ENCODE measurements at regions not wholly inside any gene's neighbourhood (a gene's known extent, or its start where the extent isn't known, plus 50 kb on each side); places are given as distances from the start of the nearest gene placed in this dataset.
"Not testable (repeated sequence)": the region's sequence is repeated elsewhere in the genome, so short reads cannot be mapped to it uniquely, and the experiment has no call there.

GRCh38 chr14:84926656-84927055, 603.3 kb upstream of the FLRT2 start:
- in situ Hi-C loops (cut with HindIII; ENCODE audit: low pct_ligation_motif_present, low pct_unique_long_range_greater_than_20kb, low sequenced_read_pairs), result no loop called here
- no peak for DNase-seq

GRCh38 chr14:84927096-84927827, 602.7 kb upstream of the FLRT2 start:
- no peak for DNase-seq

GRCh38 chr14:84929086-84929485, 600.9 kb upstream of the FLRT2 start:
- in situ Hi-C loops (cut with HindIII; ENCODE audit: low pct_ligation_motif_present, low pct_unique_long_range_greater_than_20kb, low sequenced_read_pairs), result no loop called here
- no peak for DNase-seq

More at GRCh38 chr14:84927096-84927827, 602.7 kb upstream of the FLRT2 start:
- in situ Hi-C loops (cut with HindIII; ENCODE audit: low pct_ligation_motif_present, low pct_unique_long_range_greater_than_20kb, low sequenced_read_pairs), result no loop called here

GRCh38 chr14:84929834-84930233, 600.1 kb upstream of the FLRT2 start:
- no peak for DNase-seq
- in situ Hi-C loops (cut with HindIII; ENCODE audit: low pct_ligation_motif_present, low pct_unique_long_range_greater_than_20kb, low sequenced_read_pairs), result no loop called here

GRCh38 chr14:84937016-84937415, 592.9 kb upstream of the FLRT2 start:
- in situ Hi-C loops (cut with HindIII; ENCODE audit: low pct_ligation_motif_present, low pct_unique_long_range_greater_than_20kb, low sequenced_read_pairs), result no loop called here
- no peak for DNase-seq

- DNase-seq, result no peak
- in situ Hi-C loops (cut with HindIII; ENCODE audit: low pct_ligation_motif_present, low pct_unique_long_range_greater_than_20kb, low sequenced_read_pairs), result no loop called here
These were observed 592.5 kb upstream of the FLRT2 start for GRCh38 chr14:84937449-84937848.

- in situ Hi-C loops (cut with HindIII; ENCODE audit: low pct_ligation_motif_present, low pct_unique_long_range_greater_than_20kb, low sequenced_read_pairs); DNase-seq: not testable (repeated sequence)
These were observed 585.0 kb upstream of the FLRT2 start for GRCh38 chr14:84944901-84945300.

- DNase-seq, result no peak
- in situ Hi-C loops (cut with HindIII; ENCODE audit: low pct_ligation_motif_present, low pct_unique_long_range_greater_than_20kb, low sequenced_read_pairs), result no loop called here
These were observed 570.0 kb upstream of the FLRT2 start for GRCh38 chr14:84959851-84960520.

GRCh38 chr14:84961637-84962036, 568.3 kb upstream of the FLRT2 start:
- DNase-seq, result no peak

GRCh38 chr14:84963518-84963917, 566.4 kb upstream of the FLRT2 start:
- DNase-seq, result no peak
- in situ Hi-C loops (cut with HindIII; ENCODE audit: low pct_ligation_motif_present, low pct_unique_long_range_greater_than_20kb, low sequenced_read_pairs), result no loop called here

More at GRCh38 chr14:84961637-84962036, 568.3 kb upstream of the FLRT2 start:
- in situ Hi-C loops (cut with HindIII; ENCODE audit: low pct_ligation_motif_present, low pct_unique_long_range_greater_than_20kb, low sequenced_read_pairs), result no loop called here

GRCh38 chr14:84965279-84965678, 564.7 kb upstream of the FLRT2 start:
- in situ Hi-C loops (cut with HindIII; ENCODE audit: low pct_ligation_motif_present, low pct_unique_long_range_greater_than_20kb, low sequenced_read_pairs), result no loop called here
- DNase-seq, result no peak

- in situ Hi-C loops (cut with HindIII; ENCODE audit: low pct_ligation_motif_present, low pct_unique_long_range_greater_than_20kb, low sequenced_read_pairs), result no loop called here
- DNase-seq, result no peak
These were observed 560.4 kb upstream of the FLRT2 start for GRCh38 chr14:84969501-84969900.

- in situ Hi-C loops (cut with HindIII; ENCODE audit: low pct_ligation_motif_present, low pct_unique_long_range_greater_than_20kb, low sequenced_read_pairs), result no loop called here
- no peak for DNase-seq
These were observed 554.6 kb upstream of the FLRT2 start for GRCh38 chr14:84975241-84975902.

GRCh38 chr14:84976805-84977204, 553.1 kb upstream of the FLRT2 start:
- no peak for DNase-seq
- in situ Hi-C loops (cut with HindIII; ENCODE audit: low pct_ligation_motif_present, low pct_unique_long_range_greater_than_20kb, low sequenced_read_pairs), result no loop called here

- in situ Hi-C loops (cut with HindIII; ENCODE audit: low pct_ligation_motif_present, low pct_unique_long_range_greater_than_20kb, low sequenced_read_pairs), result no loop called here
- no peak for DNase-seq
These were observed 542.9 kb upstream of the FLRT2 start for GRCh38 chr14:84987042-84987441.

GRCh38 chr14:84988357-84988756, 541.6 kb upstream of the FLRT2 start:
- in situ Hi-C loops (cut with HindIII; ENCODE audit: low pct_ligation_motif_present, low pct_unique_long_range_greater_than_20kb, low sequenced_read_pairs), result no loop called here
- no peak for DNase-seq

GRCh38 chr14:84991021-84991420, 538.9 kb upstream of the FLRT2 start:
- no peak for DNase-seq
- in situ Hi-C loops (cut with HindIII; ENCODE audit: low pct_ligation_motif_present, low pct_unique_long_range_greater_than_20kb, low sequenced_read_pairs), result no loop called here

- in situ Hi-C loops (cut with HindIII; ENCODE audit: low pct_ligation_motif_present, low pct_unique_long_range_greater_than_20kb, low sequenced_read_pairs), result no loop called here
- DNase-seq, result no peak
These were observed 531.7 kb upstream of the FLRT2 start for GRCh38 chr14:84998216-84998615.

GRCh38 chr14:85002846-85003245, 527.1 kb upstream of the FLRT2 start:
- no peak for DNase-seq
- in situ Hi-C loops (cut with HindIII; ENCODE audit: low pct_ligation_motif_present, low pct_unique_long_range_greater_than_20kb, low sequenced_read_pairs), result no loop called here

- in situ Hi-C loops (cut with HindIII; ENCODE audit: low pct_ligation_motif_present, low pct_unique_long_range_greater_than_20kb, low sequenced_read_pairs), result no loop called here
These were observed 526.1 kb upstream of the FLRT2 start for GRCh38 chr14:85003805-85004204.

More at GRCh38 chr14:85003805-85004204, 526.1 kb upstream of the FLRT2 start:
- no peak for DNase-seq
